SJSA1 (cell line): ENCODE measurements at regions not wholly inside any gene's neighbourhood (a gene's known extent, or its start where the extent isn't known, plus 50 kb on each side); places are given as distances from the start of the nearest gene placed in this dataset.

Source experiments
- DNase-seq, 2 experiments: peaks; one replicate each; pipeline ENCODE4 v3.0.0-alpha.2; 2015 to 2020; ENCODE audit warnings: low spot score in 2 of 2, low read depth in 1 of 2
- H3K27ac ChIP-seq: fragments of 250-450 bp; sonication (Bioruptor Pico); 2 replicates; pipeline ENCODE4 v1.5.1; 2020; ENCODE audit warnings: mild to moderate bottlenecking, moderate library complexity
- H3K27me3 ChIP-seq: fragments of 250-450 bp; sonication (Bioruptor Pico); replicated peaks from 2 replicates; pipeline ENCODE4 v1.5.1; 2020; ENCODE audit warnings: mild to moderate bottlenecking, moderate library complexity
- H3K36me3 ChIP-seq: fragments of 250-450 bp; sonication (Bioruptor Pico); 2 replicates; pipeline ENCODE4 v1.5.1; 2020; ENCODE audit warnings: mild to moderate bottlenecking
- H3K4me1 ChIP-seq: fragments of 250-450 bp; sonication (Bioruptor Pico); replicated peaks from 2 replicates; pipeline ENCODE4 v1.6.1; 2021; ENCODE audit warnings: mild to moderate bottlenecking
- H3K4me3 ChIP-seq: fragments of 250-450 bp; sonication (Bioruptor Pico); 2 replicates; pipeline ENCODE4 v1.5.1; 2020; ENCODE audit warnings: mild to moderate bottlenecking
- H3K9me3 ChIP-seq: fragments of 250-450 bp; sonication (Bioruptor Pico); replicated peaks from 2 replicates; pipeline ENCODE4 v1.5.1; 2020; ENCODE audit warnings: mild to moderate bottlenecking

GRCh38 chr15:47186075-47186474 lies 531.2 kb upstream of the SEMA6D start:
- Histone ChIP-seq H3K9me3 (no peaks in the 10 kb centered on the region), H3K27ac (no peak overlapping the region), H3K4me1 (no peaks in the 10 kb centered on the region; the same call in none of the 2 replicates), H3K27me3 (peaks cover 25% of the 10 kb centered on the region), H3K36me3 (no peaks in the 10 kb centered on the region), H3K4me3 (no peak overlapping the region)
- no peak for DNase-seq

GRCh38 chr15:47188758-47189507 lies 528.4 kb upstream of the SEMA6D start:
- H3K27ac ChIP-seq = no peak overlapping the region
- DNase-seq = no peak
- H3K4me1 ChIP-seq = no peaks in the 10 kb centered on the region; the same call in none of the 2 replicates
- no peaks in the 10 kb centered on the region for H3K9me3 ChIP-seq
- peaks cover 18% of the 10 kb centered on the region for H3K27me3 ChIP-seq
- H3K4me3 ChIP-seq = no peak overlapping the region
- H3K36me3 ChIP-seq = no peaks in the 10 kb centered on the region

- Histone ChIP-seq H3K4me1 (no peaks in the 10 kb centered on the region), H3K4me3 (no peak overlapping the region), H3K27me3 (no peaks in the 10 kb centered on the region), H3K36me3 (no peaks in the 10 kb centered on the region), H3K9me3 (no peaks in the 10 kb centered on the region), H3K27ac (no peak overlapping the region)
- DNase-seq = no peak
Observed at GRCh38 chr15:47194718-47195117, 522.6 kb upstream of the SEMA6D start.

- no peak overlapping the region for H3K27ac ChIP-seq
- no peak overlapping the region for H3K4me3 ChIP-seq
- no peaks in the 10 kb centered on the region for H3K4me1 ChIP-seq
- H3K9me3 ChIP-seq = no peaks in the 10 kb centered on the region
- no peaks in the 10 kb centered on the region for H3K27me3 ChIP-seq
- no peaks in the 10 kb centered on the region for H3K36me3 ChIP-seq
- DNase-seq = peak; percentile 19 to 69
Observed at GRCh38 chr15:47196048-47196447, 521.3 kb upstream of the SEMA6D start.

GRCh38 chr15:47203993-47204392 lies 513.3 kb upstream of the SEMA6D start:
- no peak for DNase-seq
- Histone ChIP-seq H3K27me3 (no peaks in the 10 kb centered on the region), H3K36me3 (no peaks in the 10 kb centered on the region), H3K4me1 (no peaks in the 10 kb centered on the region), H3K9me3 (no peaks in the 10 kb centered on the region), H3K4me3 (no peak overlapping the region), H3K27ac (no peak overlapping the region)

GRCh38 chr15:47206358-47206978 lies 510.8 kb upstream of the SEMA6D start:
- Histone ChIP-seq H3K9me3 (no peaks in the 10 kb centered on the region), H3K4me3 (no peak overlapping the region), H3K36me3 (no peaks in the 10 kb centered on the region), H3K4me1 (no peaks in the 10 kb centered on the region), H3K27me3 (no peaks in the 10 kb centered on the region), H3K27ac (no peak overlapping the region)
- DNase-seq = no peak

GRCh38 chr15:47209591-47209990 lies 507.7 kb upstream of the SEMA6D start:
- Histone ChIP-seq H3K9me3 (no peaks in the 10 kb centered on the region), H3K27me3 (no peaks in the 10 kb centered on the region), H3K27ac (no peak overlapping the region), H3K4me3 (no peak overlapping the region), H3K4me1 (no peaks in the 10 kb centered on the region), H3K36me3 (no peaks in the 10 kb centered on the region)
- no peak for DNase-seq

- no peaks in the 10 kb centered on the region for H3K9me3 ChIP-seq
- H3K4me1 ChIP-seq = no peaks in the 10 kb centered on the region
- H3K4me3 ChIP-seq = no peak overlapping the region
- no peak for DNase-seq
- H3K27me3 ChIP-seq = no peaks in the 10 kb centered on the region
- no peak overlapping the region for H3K27ac ChIP-seq
- H3K36me3 ChIP-seq = no peaks in the 10 kb centered on the region
Observed at GRCh38 chr15:47212222-47213010, 504.9 kb upstream of the SEMA6D start.

GRCh38 chr15:47213883-47214282 lies 503.4 kb upstream of the SEMA6D start:
- DNase-seq = no peak
- Histone ChIP-seq H3K4me3 (no peak overlapping the region), H3K27me3 (no peaks in the 10 kb centered on the region), H3K36me3 (no peaks in the 10 kb centered on the region), H3K27ac (no peak overlapping the region), H3K9me3 (no peaks in the 10 kb centered on the region), H3K4me1 (no peaks in the 10 kb centered on the region)

- Histone ChIP-seq H3K36me3 (no peaks in the 10 kb centered on the region), H3K9me3 (0 out of 2 replicates have a peak, but pooled peaks cover 3% of the 10 kb centered on the region), H3K4me3 (no peak overlapping the region), H3K27ac (no peak overlapping the region), H3K27me3 (no peaks in the 10 kb centered on the region), H3K4me1 (no peaks in the 10 kb centered on the region)
- DNase-seq = no peak
Observed at GRCh38 chr15:47218295-47218694, 499.0 kb upstream of the SEMA6D start.

- Histone ChIP-seq H3K4me1 (no peaks in the 10 kb centered on the region), H3K36me3 (no peaks in the 10 kb centered on the region), H3K27ac (no peak overlapping the region), H3K9me3 (0 out of 2 replicates have a peak, but pooled peaks cover 3% of the 10 kb centered on the region), H3K27me3 (no peaks in the 10 kb centered on the region), H3K4me3 (no peak overlapping the region)
- DNase-seq = no peak
Observed at GRCh38 chr15:47244361-47244760, 472.9 kb upstream of the SEMA6D start.

- H3K27me3 ChIP-seq = no peaks in the 10 kb centered on the region
- no peak overlapping the region for H3K4me3 ChIP-seq
- no peaks in the 10 kb centered on the region for H3K36me3 ChIP-seq
- no peak overlapping the region for H3K27ac ChIP-seq
- 0 out of 2 replicates have a peak, but pooled peaks cover 3% of the 10 kb centered on the region for H3K9me3 ChIP-seq
- H3K4me1 ChIP-seq = no peaks in the 10 kb centered on the region
- no peak for DNase-seq
Observed at GRCh38 chr15:47246317-47246716, 471.0 kb upstream of the SEMA6D start.

GRCh38 chr15:47258521-47258920 lies 458.8 kb upstream of the SEMA6D start:
- Histone ChIP-seq H3K9me3 (no peaks in the 10 kb centered on the region), H3K27me3 (no peaks in the 10 kb centered on the region), H3K4me3 (no peak overlapping the region), H3K4me1 (no peaks in the 10 kb centered on the region), H3K27ac (no peak overlapping the region), H3K36me3 (no peaks in the 10 kb centered on the region)
- no peak for DNase-seq

GRCh38 chr15:47265686-47266085 lies 451.6 kb upstream of the SEMA6D start:
- Histone ChIP-seq H3K9me3 (no peaks in the 10 kb centered on the region), H3K27ac (no peak overlapping the region), H3K4me3 (no peak overlapping the region), H3K4me1 (no peaks in the 10 kb centered on the region), H3K27me3 (no peaks in the 10 kb centered on the region), H3K36me3 (no peaks in the 10 kb centered on the region)
- no peak for DNase-seq
